ENCODE measurements at regions not wholly inside any gene's neighbourhood (a gene's known extent, or its start where the extent isn't known, plus 50 kb on each side); places are given as distances from the start of the nearest gene placed in this dataset.

- TF ChIP-seq CTCF (IDR thresholded peaks at IDR 0.05), result no peak
- TF ChIP-seq POLR2AphosphoS5 (IDR thresholded peaks at IDR 0.05), result no peak
- no peak for TF ChIP-seq EP300 (IDR thresholded peaks at IDR 0.05)
These were observed 736.2 kb downstream of the BRD1 start for GRCh38 chr22:49091451-49091850.
